HL-60 (cell line): ENCODE measurements at regions not wholly inside any gene's neighbourhood (a gene's known extent, or its start where the extent isn't known, plus 50 kb on each side); places are given as distances from the start of the nearest gene placed in this dataset.

Experiments used
- GABPA ChIP-seq: IDR thresholded peaks from 2 replicates; pipeline ENCODE4 v1.6.1; 2012; ENCODE audit warnings: low read depth
- POLR2AphosphoS5 ChIP-seq: IDR thresholded peaks from 2 replicates; pipeline ENCODE4 v1.6.1; 2012; ENCODE audit warnings: low read depth
- SPI1 ChIP-seq: IDR thresholded peaks from 2 replicates; pipeline ENCODE4 v1.6.1; 2012; ENCODE audit warnings: low read depth, mild to moderate bottlenecking, borderline replicate concordance
- TF ChIP-seq, protein P1 (sequence below): IDR thresholded peaks from one replicate; pipeline ENCODE4 v1.5.1; 2011; ENCODE audit warnings: low read length, control low read depth, inconsistent platforms; ENCODE audit not compliant: insufficient read depth

DNA sequence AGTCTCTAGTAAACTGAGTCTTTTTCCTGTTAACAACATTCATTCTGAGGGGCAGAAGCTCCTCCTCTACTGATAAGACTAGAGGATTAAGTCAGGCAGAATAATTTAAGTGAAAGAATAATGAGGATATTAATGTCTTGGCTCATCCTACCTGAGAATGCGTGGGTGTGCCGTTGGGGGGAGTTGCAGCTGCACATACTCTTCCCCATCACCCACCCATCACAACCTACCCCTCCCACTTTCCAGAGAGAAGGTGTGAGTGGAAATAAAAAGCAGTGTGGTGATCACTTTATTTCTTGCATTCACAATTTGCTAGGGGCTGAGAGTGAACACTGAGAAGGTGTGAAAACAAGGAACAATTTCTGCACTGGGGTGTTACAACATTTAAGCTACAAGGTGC, 146.8 kb upstream of the MAGI3 start:
- TF ChIP-seq, protein P1, sequence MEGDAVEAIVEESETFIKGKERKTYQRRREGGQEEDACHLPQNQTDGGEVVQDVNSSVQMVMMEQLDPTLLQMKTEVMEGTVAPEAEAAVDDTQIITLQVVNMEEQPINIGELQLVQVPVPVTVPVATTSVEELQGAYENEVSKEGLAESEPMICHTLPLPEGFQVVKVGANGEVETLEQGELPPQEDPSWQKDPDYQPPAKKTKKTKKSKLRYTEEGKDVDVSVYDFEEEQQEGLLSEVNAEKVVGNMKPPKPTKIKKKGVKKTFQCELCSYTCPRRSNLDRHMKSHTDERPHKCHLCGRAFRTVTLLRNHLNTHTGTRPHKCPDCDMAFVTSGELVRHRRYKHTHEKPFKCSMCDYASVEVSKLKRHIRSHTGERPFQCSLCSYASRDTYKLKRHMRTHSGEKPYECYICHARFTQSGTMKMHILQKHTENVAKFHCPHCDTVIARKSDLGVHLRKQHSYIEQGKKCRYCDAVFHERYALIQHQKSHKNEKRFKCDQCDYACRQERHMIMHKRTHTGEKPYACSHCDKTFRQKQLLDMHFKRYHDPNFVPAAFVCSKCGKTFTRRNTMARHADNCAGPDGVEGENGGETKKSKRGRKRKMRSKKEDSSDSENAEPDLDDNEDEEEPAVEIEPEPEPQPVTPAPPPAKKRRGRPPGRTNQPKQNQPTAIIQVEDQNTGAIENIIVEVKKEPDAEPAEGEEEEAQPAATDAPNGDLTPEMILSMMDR, result no peak
- TF ChIP-seq GABPA (no peak), POLR2AphosphoS5 (no peak), SPI1 (no peak)
